Liver (tissue), 8 donors: ENCODE measurements at regions not wholly inside any gene's neighbourhood (a gene's known extent, or its start where the extent isn't known, plus 50 kb on each side); places are given as distances from the start of the nearest gene placed in this dataset.

Experiments used
- DNase-seq: peaks from one replicate; pipeline ENCODE4 v3.0.0-alpha.2; 2017; ENCODE audit warnings: low spot score
- H3K27ac ChIP-seq, 2 donors: one replicate each; pipeline ENCODE4 v1.7.0; 2013; ENCODE audit warnings: inconsistent platforms in 2 of 2, low read length in 2 of 2, control low read depth in 1 of 2, low read depth in 1 of 2, mild to moderate bottlenecking in 1 of 2
- H3K27me3 ChIP-seq, 4 donors: one replicate each; pipeline versions ENCODE4 v1.6.1 to v1.7.0; 2013; ENCODE audit warnings: low read length in 3 of 4, inconsistent platforms in 1 of 4, mild to moderate bottlenecking in 1 of 4, moderate library complexity in 1 of 4; ENCODE audit not compliant: control insufficient read depth in 4 of 4, insufficient read depth in 4 of 4
- H3K36me3 ChIP-seq, 4 donors: one replicate each; pipeline versions ENCODE4 v1.6.1 to v1.7.0; 2013; ENCODE audit warnings: low read length in 3 of 4, mild to moderate bottlenecking in 3 of 4, low read depth in 1 of 4, moderate library complexity in 1 of 4; ENCODE audit not compliant: control insufficient read depth in 4 of 4, insufficient read depth in 3 of 4
- H3K4me1 ChIP-seq, 4 donors: one replicate each; pipeline versions ENCODE4 v1.6.1 to v1.7.0; 2013; ENCODE audit warnings: low read length in 3 of 4, mild to moderate bottlenecking in 3 of 4, moderate library complexity in 1 of 4; ENCODE audit not compliant: control insufficient read depth in 4 of 4, insufficient read depth in 4 of 4
- H3K4me3 ChIP-seq, 3 donors: one replicate each; pipeline versions ENCODE4 v1.6.1 to v1.7.0; 2013; ENCODE audit warnings: low read length in 3 of 3, control low read depth in 1 of 3, low read depth in 1 of 3, mild to moderate bottlenecking in 1 of 3
- H3K9ac ChIP-seq, 2 donors: one replicate each; pipeline ENCODE4 v1.7.0; 2013; ENCODE audit warnings: low read length in 2 of 2, mild to moderate bottlenecking in 2 of 2, moderate library complexity in 2 of 2, control low read depth in 1 of 2, low read depth in 1 of 2
- H3K9me3 ChIP-seq, 4 donors: one replicate each; pipeline versions ENCODE4 v1.6.1 to v1.7.0; 2013; ENCODE audit warnings: low read length in 3 of 4; ENCODE audit not compliant: control insufficient read depth in 4 of 4
- ATF3 ChIP-seq: IDR thresholded peaks from 2 replicates; pipeline ENCODE4 v1.6.1; 2016; ENCODE audit warnings: antibody characterized with exemption
- CTCF ChIP-seq: fragments of 150-350 bp; IDR thresholded peaks from 2 replicates; pipeline ENCODE4 v1.5.1; 2017; ENCODE audit warnings: improper control_type of control experiment, low read depth, low read length; ENCODE audit not compliant: missing input control
- EGR1 ChIP-seq, 2 donors: IDR thresholded peaks; 2 replicates each; pipeline ENCODE4 v1.6.1; 2016 to 2018; ENCODE audit warnings: antibody characterized with exemption in 2 of 2, low read depth in 2 of 2
- FOXA1 ChIP-seq: IDR thresholded peaks from 2 replicates; pipeline ENCODE4 v1.6.1; 2016; ENCODE audit warnings: antibody characterized with exemption
- FOXA2 ChIP-seq: IDR thresholded peaks from 2 replicates; pipeline ENCODE4 v1.6.1; 2016; ENCODE audit warnings: antibody characterized with exemption
- GABPA ChIP-seq, 2 donors: IDR thresholded peaks in 1 of 2; conservative IDR thresholded peaks in 1 of 2; 2 replicates each; pipeline ENCODE4 v1.6.1; 2016; ENCODE audit warnings: antibody characterized with exemption in 2 of 2, mild to moderate bottlenecking in 1 of 2, moderate library complexity in 1 of 2
- HNF4A ChIP-seq, 2 donors: conservative IDR thresholded peaks; 2 replicates each; pipeline ENCODE4 v1.6.1; 2016; ENCODE audit warnings: antibody characterized with exemption in 2 of 2, mild to moderate bottlenecking in 2 of 2
- HNF4G ChIP-seq: IDR thresholded peaks from 2 replicates; pipeline ENCODE4 v1.6.1; 2016; ENCODE audit warnings: antibody characterized with exemption
- JUND ChIP-seq, 2 donors: IDR thresholded peaks; 2 replicates each; pipeline ENCODE4 v1.6.1; 2016; ENCODE audit warnings: antibody characterized with exemption in 2 of 2
- MAX ChIP-seq: IDR thresholded peaks from 2 replicates; pipeline ENCODE4 v1.6.1; 2016; ENCODE audit warnings: antibody characterized with exemption
- NR2F2 ChIP-seq: IDR thresholded peaks from 2 replicates; pipeline ENCODE4 v1.6.1; 2016; ENCODE audit warnings: antibody characterized with exemption
- RAD21 ChIP-seq, 2 donors: IDR thresholded peaks; 2 replicates each; pipeline ENCODE4 v1.6.1; 2016; ENCODE audit warnings: antibody characterized with exemption in 2 of 2, mild to moderate bottlenecking in 2 of 2
- REST ChIP-seq: IDR thresholded peaks from 2 replicates; pipeline ENCODE4 v1.6.1; 2016; ENCODE audit warnings: antibody characterized with exemption, mild to moderate bottlenecking
- RXRA ChIP-seq, 2 donors: IDR thresholded peaks; 2 replicates each; pipeline ENCODE4 v1.6.1; 2017 to 2018; ENCODE audit warnings: antibody characterized with exemption in 2 of 2, mild to moderate bottlenecking in 1 of 2
- SP1 ChIP-seq: IDR thresholded peaks from 2 replicates; pipeline ENCODE4 v1.6.1; 2018; ENCODE audit warnings: antibody characterized with exemption, mild to moderate bottlenecking
- TAF1 ChIP-seq: conservative IDR thresholded peaks from 2 replicates; pipeline ENCODE4 v1.6.1; 2016; ENCODE audit warnings: antibody characterized with exemption, mild to moderate bottlenecking
- YY1 ChIP-seq: IDR thresholded peaks from 2 replicates; pipeline ENCODE4 v1.6.1; 2016; ENCODE audit warnings: antibody characterized with exemption, mild to moderate bottlenecking
- ZBTB33 ChIP-seq: IDR thresholded peaks from 2 replicates; pipeline ENCODE4 v1.6.1; 2016; ENCODE audit warnings: antibody characterized with exemption
- WGBS: extraction: QIAGEN DNeasy Blood & Tissue Kit; methylation state at CpG from one replicate; pipeline ENCODE4 v1.1.7; 2013; 5-methylcytosine and 5-hydroxymethylcytosine counted together
- donor health status: healthy.
- donor health status: healthy.
- donor health status: healthy.
- donor health status: healthy.
- donor health status: healthy.

DNA sequence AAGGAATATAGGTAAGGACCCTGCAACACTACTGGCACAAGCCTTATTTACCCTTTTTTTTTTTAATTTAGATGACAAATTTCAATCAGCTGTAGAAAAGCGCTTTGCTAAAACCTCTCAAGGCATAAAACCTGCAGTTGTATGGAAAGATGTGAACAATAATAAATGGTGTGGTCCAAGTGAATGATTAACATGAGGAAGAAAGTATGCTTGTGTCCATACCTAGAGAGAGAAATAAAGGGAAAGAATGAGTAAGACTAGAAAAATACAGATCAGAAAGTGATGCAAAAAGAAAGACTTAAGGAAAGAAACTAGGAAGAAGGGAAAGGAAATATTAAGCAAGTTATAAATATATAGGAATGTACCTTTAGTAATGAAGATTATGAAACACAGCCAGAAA lies 119.2 kb upstream of the SCN7A start:
- no peak overlapping the region for H3K9ac ChIP-seq
- no peaks in the 10 kb centered on the region for H3K9me3 ChIP-seq
- WGBS, result 85% methylated on average over 1 of the region's 1 CpG
- DNase-seq, result no peak
- H3K36me3 ChIP-seq, result no peaks in the 10 kb centered on the region
- TF ChIP-seq NR2F2 (no peak), EGR1 (IDR thresholded peaks at IDR 0.05; ENCODE audit: low read depth in 2 of 2) (no peak), SP1 (no peak), TAF1 (no peak), RAD21 (IDR thresholded peaks at IDR 0.05) (no peak), HNF4A (conservative IDR thresholded peaks at IDR 0.05) (no peak), YY1 (no peak), MAX (no peak), HNF4G (no peak), ZBTB33 (no peak), GABPA (IDR thresholded peaks at IDR 0.05 in 1 of 2, conservative IDR thresholded peaks at IDR 0.05 in 1 of 2) (no peak), FOXA1 (no peak), CTCF (no peak), REST (no peak), JUND (IDR thresholded peaks at IDR 0.05) (no peak), ATF3 (no peak), RXRA (IDR thresholded peaks at IDR 0.05) (no peak), FOXA2 (no peak)
- H3K27me3 ChIP-seq, result peaks cover 0 to 8% (median 0%) of the 10 kb centered on the region in 4 donors
- H3K4me3 ChIP-seq, result no peak overlapping the region
- no peak overlapping the region for H3K27ac ChIP-seq
- no peaks in the 10 kb centered on the region for H3K4me1 ChIP-seq

GRCh38 chr2:166612214-166612613 lies 118.2 kb upstream of the SCN7A start:
- no peak overlapping the region for H3K9ac ChIP-seq
- H3K36me3 ChIP-seq, result no peaks in the 10 kb centered on the region
- H3K27me3 ChIP-seq, result peaks cover 0 to 8% (median 0%) of the 10 kb centered on the region in 4 donors
- no peaks in the 10 kb centered on the region for H3K9me3 ChIP-seq
- no peak for TF ChIP-seq MAX
- TF ChIP-seq JUND (IDR thresholded peaks at IDR 0.05), result no peak
- TF ChIP-seq TAF1, result no peak
- TF ChIP-seq YY1, result no peak
- no peak for TF ChIP-seq RXRA (IDR thresholded peaks at IDR 0.05)
- no peak for TF ChIP-seq HNF4A (conservative IDR thresholded peaks at IDR 0.05)
- TF ChIP-seq REST, result no peak
- no peak overlapping the region for H3K4me3 ChIP-seq
- H3K4me1 ChIP-seq, result no peaks in the 10 kb centered on the region
- H3K27ac ChIP-seq, result no peak overlapping the region
- DNase-seq, result no peak
- 73% methylated on average over 6 of the region's 6 CpGs for WGBS
